Gastrocnemius medialis (tissue), 4 donors: ENCODE measurements at regions not wholly inside any gene's neighbourhood (a gene's known extent, or its start where the extent isn't known, plus 50 kb on each side); places are given as distances from the start of the nearest gene placed in this dataset.

Source experiments
- CTCF ChIP-seq, 5 experiments: fragments of 450-650 bp in 3 of 5; fragments of 200-600 bp in 2 of 5; sonication (generic) in 2 of 5; IDR thresholded peaks in 4 of 5; conservative IDR thresholded peaks in 1 of 5; 1 replicate in 4 of 5; 2 replicates in 1 of 5; pipeline ENCODE4 v1.5.1; 2016 to 2019; ENCODE audit warnings: antibody characterized with exemption in 5 of 5, mild to moderate bottlenecking in 3 of 5, moderate library complexity in 3 of 5
- POLR2A ChIP-seq, 2 donors: fragments of 450-650 bp; IDR thresholded peaks; one replicate each; pipeline ENCODE4 v1.6.1; 2017; ENCODE audit warnings: antibody characterized with exemption in 2 of 2, mild to moderate bottlenecking in 2 of 2, moderate library complexity in 2 of 2

GRCh38 chr12:83739607-83740006, 1052.9 kb downstream of the TMTC2 start:
- TF ChIP-seq POLR2A (IDR thresholded peaks at IDR 0.05) (no peak), CTCF (IDR thresholded peaks at IDR 0.05 in 4 of 5, conservative IDR thresholded peaks at IDR 0.05 in 1 of 5) (no peak)
